Thoracic aorta (tissue), 2 donors: ENCODE measurements at regions not wholly inside any gene's neighbourhood (a gene's known extent, or its start where the extent isn't known, plus 50 kb on each side); places are given as distances from the start of the nearest gene placed in this dataset.
"Not testable (repeated sequence)": the region's sequence is repeated elsewhere in the genome, so short reads cannot be mapped to it uniquely, and the experiment has no call there.

Experiments
- ATAC-seq: fragments of 150-250 bp; one replicate; pipeline ENCODE4 v1.8.0; 2017; ENCODE audit warnings: low read depth; ENCODE audit not compliant: insufficient number of reproducible peaks, low FRiP score
- DNase-seq: peaks from one replicate; pipeline ENCODE4 v3.0.0-alpha.2; 2020; ENCODE audit warnings: low spot score
- H3K27ac ChIP-seq, 2 donors: fragments of 200-600 bp; sonication (generic); 1 replicate in 1 of 2; 2 replicates in 1 of 2; pipeline ENCODE4 v1.5.1; 2016; ENCODE audit warnings: mild to moderate bottlenecking in 2 of 2, moderate library complexity in 2 of 2
- H3K27me3 ChIP-seq: fragments of 200-600 bp; sonication (generic); replicated peaks from 2 replicates; pipeline ENCODE4 v1.6.0; 2016; ENCODE audit warnings: mild to moderate bottlenecking; ENCODE audit not compliant: insufficient read depth
- H3K36me3 ChIP-seq: fragments of 200-600 bp; sonication (generic); one replicate; pipeline ENCODE4 v1.5.1; 2016
- H3K4me1 ChIP-seq, 2 donors: fragments of 200-600 bp; sonication (generic); 1 replicate in 1 of 2; 2 replicates in 1 of 2; pipeline versions ENCODE4 v1.5.1 to v1.6.0; 2016; ENCODE audit warnings: low read depth in 2 of 2, mild to moderate bottlenecking in 1 of 2; ENCODE audit not compliant: control insufficient read depth in 1 of 2
- H3K4me3 ChIP-seq: fragments of 200-600 bp; sonication (generic); 2 replicates; pipeline ENCODE4 v1.5.1; 2016; ENCODE audit warnings: mild to moderate bottlenecking
- H3K9me3 ChIP-seq: fragments of 200-600 bp; sonication (generic); 2 replicates; pipeline ENCODE4 v1.5.1; 2016

- not testable (repeated sequence) for ATAC-seq, H3K36me3 ChIP-seq, H3K9me3 ChIP-seq, H3K27ac ChIP-seq, H3K27me3 ChIP-seq, H3K4me1 ChIP-seq, DNase-seq, H3K4me3 ChIP-seq
These were observed 5507.7 kb upstream of the TPTE start for GRCh38 chr21:5013455-5014304.

DNA sequence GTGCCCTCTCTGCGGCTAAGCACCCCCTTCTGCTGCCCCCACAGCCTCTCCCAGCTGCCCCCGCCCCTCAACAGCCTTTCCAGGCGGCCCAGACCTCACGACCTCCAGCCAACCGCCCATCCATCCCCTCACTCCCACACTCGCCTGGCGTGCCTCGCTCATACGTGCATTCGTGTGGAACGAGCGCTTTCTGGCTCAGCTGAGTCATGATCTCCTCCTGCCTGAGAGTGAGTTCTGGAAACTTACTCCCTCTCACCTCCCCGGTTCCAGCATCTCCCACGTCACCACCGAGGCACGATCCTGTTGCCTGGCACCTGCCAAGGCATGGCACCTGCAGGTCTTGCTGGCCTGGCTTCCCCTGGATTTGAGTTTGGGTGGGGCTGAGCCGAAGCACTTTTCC, 5506.2 kb upstream of the TPTE start:
- not testable (repeated sequence) for H3K27me3 ChIP-seq, DNase-seq, H3K9me3 ChIP-seq, H3K4me1 ChIP-seq, H3K36me3 ChIP-seq, H3K27ac ChIP-seq, H3K4me3 ChIP-seq, ATAC-seq

DNA sequence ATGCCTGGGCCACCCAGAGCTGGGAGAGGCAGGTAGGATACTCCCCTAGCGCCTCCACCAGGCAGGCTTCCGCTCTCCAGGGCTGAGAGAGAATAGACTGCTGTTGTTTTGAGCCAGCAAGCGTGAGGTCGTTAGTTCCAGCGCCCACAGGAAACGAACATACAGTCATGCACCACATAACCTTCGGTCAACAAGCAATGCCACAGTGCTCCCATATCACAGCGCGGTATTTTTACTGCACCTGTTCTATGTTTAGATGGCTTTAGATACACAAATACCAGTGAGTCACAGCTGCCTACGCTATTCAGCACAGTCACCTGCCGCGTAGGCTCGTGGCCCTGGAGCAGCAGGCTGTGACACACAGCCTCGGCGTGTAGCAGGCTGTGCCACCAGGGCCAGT, 5502.3 kb upstream of the TPTE start:
- H3K4me1 ChIP-seq, H3K4me3 ChIP-seq, H3K27ac ChIP-seq, ATAC-seq, H3K27me3 ChIP-seq, H3K9me3 ChIP-seq, H3K36me3 ChIP-seq, DNase-seq: not testable (repeated sequence)

- H3K4me3 ChIP-seq, H3K36me3 ChIP-seq, H3K9me3 ChIP-seq, H3K27me3 ChIP-seq, H3K27ac ChIP-seq, ATAC-seq, DNase-seq, H3K4me1 ChIP-seq: not testable (repeated sequence)
These were observed 5499.6 kb upstream of the TPTE start for GRCh38 chr21:5021815-5022214.

GRCh38 chr21:5022254-5022653, 5499.1 kb upstream of the TPTE start:
- not testable (repeated sequence) for H3K36me3 ChIP-seq, ATAC-seq, H3K4me1 ChIP-seq, H3K9me3 ChIP-seq, H3K4me3 ChIP-seq, H3K27ac ChIP-seq, H3K27me3 ChIP-seq, DNase-seq

GRCh38 chr21:5022748-5023147, 5498.6 kb upstream of the TPTE start:
- not testable (repeated sequence) for ATAC-seq, DNase-seq

DNA sequence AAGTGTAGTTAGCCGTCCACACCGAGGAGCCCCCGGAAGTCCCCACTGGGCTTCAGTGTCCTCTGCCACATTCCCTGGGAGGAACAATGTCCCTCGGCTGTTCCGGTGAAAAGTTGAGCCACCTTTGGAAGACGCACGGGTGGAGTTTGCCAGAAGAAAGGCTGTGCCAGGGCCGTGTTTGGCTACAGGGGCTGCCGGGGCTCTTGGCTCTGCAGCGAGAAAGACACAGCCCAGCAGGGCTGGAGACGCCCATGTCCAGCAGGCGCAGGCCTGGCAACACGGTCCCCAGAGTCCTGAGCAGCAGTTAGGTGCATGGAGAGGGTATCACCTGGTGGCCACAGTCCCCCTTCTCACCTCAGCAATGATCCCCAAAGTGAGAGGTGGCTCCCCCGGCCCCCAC, 5486.2 kb upstream of the TPTE start:
- H3K9me3 ChIP-seq, H3K27me3 ChIP-seq: not testable (repeated sequence)

More at GRCh38 chr21:5022748-5023147, 5498.6 kb upstream of the TPTE start:
- H3K4me1 ChIP-seq, H3K9me3 ChIP-seq, H3K4me3 ChIP-seq, H3K27me3 ChIP-seq, H3K36me3 ChIP-seq, H3K27ac ChIP-seq: not testable (repeated sequence)

GRCh38 chr21:5035587-5035986, 5485.8 kb upstream of the TPTE start:
- not testable (repeated sequence) for H3K27ac ChIP-seq, H3K4me3 ChIP-seq, H3K36me3 ChIP-seq, H3K4me1 ChIP-seq, DNase-seq, ATAC-seq, H3K9me3 ChIP-seq, H3K27me3 ChIP-seq

More for the DNA sequence above, 5486.2 kb upstream of the TPTE start:
- not testable (repeated sequence) for H3K4me1 ChIP-seq, DNase-seq, H3K36me3 ChIP-seq, H3K4me3 ChIP-seq, H3K27ac ChIP-seq, ATAC-seq

DNA sequence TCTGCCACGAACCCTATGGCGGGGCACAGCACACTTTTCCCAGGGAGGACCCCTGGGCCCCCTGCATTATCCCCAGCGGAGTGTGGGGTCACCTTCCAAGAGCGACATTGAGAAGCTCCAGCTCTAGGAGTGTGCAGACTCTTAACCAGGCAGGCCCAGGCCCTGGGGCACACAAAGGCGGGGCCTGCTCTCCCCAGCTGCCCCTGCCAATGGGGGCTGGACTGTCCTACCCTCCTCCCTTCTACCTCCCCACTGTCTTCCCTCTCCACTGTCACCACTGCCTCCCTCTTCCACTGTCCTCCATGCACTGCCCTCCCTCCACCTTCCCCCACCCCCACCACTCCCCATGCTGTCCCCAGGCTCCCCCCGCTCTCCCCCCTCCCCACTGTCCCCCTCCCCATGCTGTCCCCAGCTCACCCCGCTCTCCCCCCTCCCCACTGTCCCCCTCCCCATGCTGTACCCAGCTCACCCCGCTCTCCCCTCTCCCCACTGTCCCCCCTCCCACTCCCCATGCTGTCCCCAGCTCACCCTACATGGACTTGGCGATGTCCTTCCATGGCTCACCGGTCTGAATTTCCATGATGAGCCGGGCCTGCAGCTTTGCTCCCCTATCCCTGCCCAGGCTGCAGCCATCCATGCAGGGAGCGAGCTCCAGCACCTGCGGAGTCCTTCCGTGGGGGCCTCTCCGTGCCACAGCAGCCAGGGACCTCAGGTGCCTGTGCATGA, 5483.6 kb upstream of the TPTE start:
- H3K9me3 ChIP-seq, H3K27me3 ChIP-seq, H3K36me3 ChIP-seq, ATAC-seq, H3K4me1 ChIP-seq, H3K4me3 ChIP-seq, H3K27ac ChIP-seq, DNase-seq: not testable (repeated sequence)

DNA sequence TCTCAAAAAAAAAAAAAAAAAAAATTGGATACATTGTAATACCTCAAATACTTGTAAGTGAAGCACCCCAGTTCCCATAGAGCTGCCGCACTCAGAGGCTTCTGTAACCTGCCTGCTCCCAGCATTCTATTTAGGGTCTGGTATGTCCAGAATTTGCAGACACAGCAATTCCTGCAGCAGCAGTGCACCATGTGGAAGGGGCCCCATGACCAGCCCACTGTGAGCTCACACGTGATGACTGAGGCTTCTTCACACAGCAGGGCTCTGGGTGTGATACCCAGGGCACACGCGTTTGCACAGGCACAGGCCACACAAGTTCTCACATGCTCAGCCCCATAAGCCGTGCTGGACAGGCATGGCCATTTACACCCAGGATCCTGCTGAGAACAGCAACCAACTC, 5481.5 kb upstream of the TPTE start:
- H3K4me1 ChIP-seq, H3K4me3 ChIP-seq, ATAC-seq, H3K9me3 ChIP-seq, H3K27me3 ChIP-seq, H3K36me3 ChIP-seq, H3K27ac ChIP-seq, DNase-seq: not testable (repeated sequence)

DNA sequence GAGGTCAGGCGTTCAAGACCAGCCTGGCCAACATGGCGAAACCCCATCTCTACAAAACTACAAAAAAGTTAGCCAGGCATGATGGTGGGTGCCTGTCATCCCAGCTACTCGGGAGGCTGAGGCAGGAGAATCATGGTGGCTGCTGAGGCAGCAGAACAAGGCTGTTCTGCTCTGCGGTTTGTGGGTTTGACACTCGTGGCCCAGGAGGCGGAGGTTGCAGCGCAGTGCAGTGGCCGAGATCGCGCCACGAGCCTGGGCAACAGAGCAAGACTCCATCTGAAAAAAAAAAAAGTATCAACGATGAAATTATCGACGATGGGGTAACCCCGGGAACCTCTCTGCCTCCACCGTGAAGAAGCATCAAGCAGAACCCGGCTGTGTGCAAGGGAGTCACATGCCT, 5478.8 kb upstream of the TPTE start:
- not testable (repeated sequence) for H3K4me3 ChIP-seq

DNA sequence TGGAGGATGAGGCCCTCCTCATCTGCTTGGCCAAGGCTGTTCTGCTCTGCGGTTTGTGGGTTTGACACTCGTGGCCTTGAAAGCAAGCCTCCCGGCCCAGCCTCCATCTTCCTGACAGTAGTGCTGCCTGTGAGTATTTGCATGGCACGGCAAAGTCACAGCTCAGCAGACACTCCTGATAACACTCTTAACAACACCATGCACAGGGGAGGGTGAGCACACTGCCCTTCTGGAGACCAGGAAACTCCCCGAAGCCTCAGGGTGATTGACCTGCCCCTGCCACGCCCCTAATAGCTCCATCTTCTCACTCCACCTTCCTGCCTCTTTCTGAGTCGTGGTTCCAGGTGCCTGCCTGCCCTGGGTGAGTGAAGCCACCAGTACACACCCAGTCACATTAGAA, 5476.6 kb upstream of the TPTE start:
- not testable (repeated sequence) for H3K9me3 ChIP-seq, H3K27ac ChIP-seq, H3K27me3 ChIP-seq, DNase-seq, ATAC-seq, H3K4me3 ChIP-seq, H3K36me3 ChIP-seq, H3K4me1 ChIP-seq

More for the DNA sequence above, 5478.8 kb upstream of the TPTE start:
- H3K4me1 ChIP-seq, H3K27ac ChIP-seq, H3K27me3 ChIP-seq, H3K36me3 ChIP-seq, H3K9me3 ChIP-seq, DNase-seq, ATAC-seq: not testable (repeated sequence)
